PC-9 (cell line): ENCODE measurements at regions not wholly inside any gene's neighbourhood (a gene's known extent, or its start where the extent isn't known, plus 50 kb on each side); places are given as distances from the start of the nearest gene placed in this dataset.
A peak's percentile ranks its signal among the peaks of the same experiment; 100 is the strongest.
"Not testable (repeated sequence)": the region's sequence is repeated elsewhere in the genome, so short reads cannot be mapped to it uniquely, and the experiment has no call there.

Source experiments
- BruUV-seq: library from RNA; stranded (reverse); fragments of 400-500 nt; replicated peaks from 2 replicates; lab custom pipeline; 2021; lab: Mats Ljungman, UMichigan
- CTCF ChIA-PET: fragments of 300-600 bp; sonication (Branson Sonifier 250); formaldehyde crosslinking; loops from one replicate; lab custom pipeline; 2022; ENCODE audit warnings: antibody characterized with exemption; lab: Charles Lee
- POLR2A ChIA-PET: fragments of 300-600 bp; sonication (Branson Sonifier 250); formaldehyde crosslinking; loops from one replicate; lab custom pipeline; 2022; ENCODE audit warnings: antibody characterized with exemption; ENCODE audit not compliant: unreplicated experiment; lab: Charles Lee
- DNase-seq, 2 experiments: peaks; one replicate each; pipeline versions ENCODE4 v3.0.0 to v3.0.0-alpha.2; 2015 to 2022; ENCODE audit warnings: mixed read lengths in 1 of 2
- H2AFZ ChIP-seq: fragments of 200-600 bp; sonication (generic); 2 replicates; pipeline ENCODE4 v1.8.1; 2017; ENCODE audit warnings: antibody characterized with exemption
- H3F3A ChIP-seq: fragments of 200-600 bp; sonication (generic); 2 replicates; pipeline ENCODE4 v1.8.1; 2017; ENCODE audit warnings: antibody characterized with exemption, mild to moderate bottlenecking, low read depth; ENCODE audit not compliant: insufficient read depth
- H3K27ac ChIP-seq: fragments of 200-600 bp; sonication (generic); 2 replicates; pipeline ENCODE4 v1.6.1; 2016; ENCODE audit warnings: mixed run types
- H3K27me3 ChIP-seq: fragments of 200-600 bp; sonication (generic); 2 replicates; pipeline ENCODE4 v1.6.1; 2016; ENCODE audit warnings: low read depth, mixed run types; ENCODE audit not compliant: insufficient read depth
- H3K36me3 ChIP-seq: fragments of 200-600 bp; sonication (generic); 2 replicates; pipeline ENCODE4 v1.6.1; 2016; ENCODE audit warnings: low read depth, mixed run types
- H3K4me1 ChIP-seq: fragments of 200-600 bp; sonication (generic); replicated peaks from 2 replicates; pipeline ENCODE4 v1.6.1; 2016; ENCODE audit warnings: mixed run types; ENCODE audit not compliant: insufficient read depth
- H3K4me2 ChIP-seq: fragments of 200-600 bp; sonication (generic); 2 replicates; pipeline ENCODE4 v1.6.1; 2017; ENCODE audit warnings: mixed run types
- H3K4me3 ChIP-seq: fragments of 200-600 bp; sonication (generic); 2 replicates; pipeline ENCODE4 v1.6.1; 2016; ENCODE audit warnings: mixed run types
- H3K79me2 ChIP-seq: fragments of 200-600 bp; sonication (generic); 2 replicates; pipeline ENCODE4 v1.6.1; 2017; ENCODE audit warnings: low read depth, mixed run types
- H3K9me2 ChIP-seq: fragments of 200-600 bp; sonication (generic); 2 replicates; pipeline ENCODE4 v1.8.1; 2017; ENCODE audit warnings: mild to moderate bottlenecking; ENCODE audit not compliant: insufficient read depth
- H3K9me3 ChIP-seq: fragments of 200-600 bp; sonication (generic); 2 replicates; pipeline ENCODE4 v1.8.1; 2016; ENCODE audit warnings: low read depth; ENCODE audit not compliant: insufficient read depth
- H4K20me1 ChIP-seq: fragments of 200-600 bp; sonication (generic); 2 replicates; pipeline ENCODE4 v1.8.1; 2017; ENCODE audit not compliant: insufficient read depth
- EZH2 ChIP-seq: fragments of 200-600 bp; sonication (generic); IDR thresholded peaks from 2 replicates; pipeline ENCODE4 v1.8.0; 2017; ENCODE audit warnings: antibody characterized with exemption, low read depth
- intact Hi-C: fragments of 100-400 bp; cut with micrococcal nuclease; formaldehyde crosslinking; loops from one replicate; pipeline ENCODE4 v1.10.0; 2022; ENCODE audit not compliant: unreplicated experiment
- TF ChIP-seq, protein P1 (sequence below): fragments of 200-600 bp; sonication (generic); conservative IDR thresholded peaks from 2 replicates; pipeline ENCODE4 v1.6.1; 2017; ENCODE audit warnings: mixed run types, antibody characterized with exemption, mild to moderate bottlenecking, moderate library complexity

GRCh38 chr3:20280257-20280656 is 94.3 kb upstream of the SGO1 start:
- Histone ChIP-seq H3K4me2 (no peak overlapping the region), H3K27me3 (no peaks in the 10 kb centered on the region), H3K9me3 (no peaks in the 10 kb centered on the region), H3F3A (no peaks in the 10 kb centered on the region), H3K4me3 (no peak overlapping the region), H3K27ac (no peak overlapping the region), H2AFZ (no peak overlapping the region), H3K79me2 (no peaks in the 10 kb centered on the region), H3K9me2 (no peaks in the 10 kb centered on the region), H3K4me1 (no peaks in the 10 kb centered on the region), H3K36me3 (no peaks in the 10 kb centered on the region), H4K20me1 (no peaks in the 10 kb centered on the region)
- DNase-seq, result no peak
- TF ChIP-seq, protein P1, sequence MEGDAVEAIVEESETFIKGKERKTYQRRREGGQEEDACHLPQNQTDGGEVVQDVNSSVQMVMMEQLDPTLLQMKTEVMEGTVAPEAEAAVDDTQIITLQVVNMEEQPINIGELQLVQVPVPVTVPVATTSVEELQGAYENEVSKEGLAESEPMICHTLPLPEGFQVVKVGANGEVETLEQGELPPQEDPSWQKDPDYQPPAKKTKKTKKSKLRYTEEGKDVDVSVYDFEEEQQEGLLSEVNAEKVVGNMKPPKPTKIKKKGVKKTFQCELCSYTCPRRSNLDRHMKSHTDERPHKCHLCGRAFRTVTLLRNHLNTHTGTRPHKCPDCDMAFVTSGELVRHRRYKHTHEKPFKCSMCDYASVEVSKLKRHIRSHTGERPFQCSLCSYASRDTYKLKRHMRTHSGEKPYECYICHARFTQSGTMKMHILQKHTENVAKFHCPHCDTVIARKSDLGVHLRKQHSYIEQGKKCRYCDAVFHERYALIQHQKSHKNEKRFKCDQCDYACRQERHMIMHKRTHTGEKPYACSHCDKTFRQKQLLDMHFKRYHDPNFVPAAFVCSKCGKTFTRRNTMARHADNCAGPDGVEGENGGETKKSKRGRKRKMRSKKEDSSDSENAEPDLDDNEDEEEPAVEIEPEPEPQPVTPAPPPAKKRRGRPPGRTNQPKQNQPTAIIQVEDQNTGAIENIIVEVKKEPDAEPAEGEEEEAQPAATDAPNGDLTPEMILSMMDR, result no peak
- no peak for TF ChIP-seq EZH2
- POLR2A ChIA-PET, result no interaction called here
- BruUV-seq, result no TSS peak
- CTCF ChIA-PET, result no interaction called here
- intact Hi-C loops, result no loop called here

GRCh38 chr3:20265977-20266376 is 80.0 kb upstream of the SGO1 start:
- H3K4me1 ChIP-seq, intact Hi-C loops, H3K4me2 ChIP-seq, POLR2A ChIA-PET, BruUV-seq, H2AFZ ChIP-seq, DNase-seq, H3K4me3 ChIP-seq, H3K27me3 ChIP-seq, H3K27ac ChIP-seq, H3K79me2 ChIP-seq, H3K9me2 ChIP-seq, CTCF ChIA-PET, H4K20me1 ChIP-seq, H3K36me3 ChIP-seq, H3F3A ChIP-seq: not testable (repeated sequence)
- H3K9me3 ChIP-seq, result peaks cover 11% of the 10 kb centered on the region; the same call in 1 of the 2 replicates

- POLR2A ChIA-PET, result no interaction called here
- intact Hi-C loops, result no loop called here
- H2AFZ ChIP-seq, result no peak overlapping the region
- H3F3A ChIP-seq, result no peaks in the 10 kb centered on the region
- DNase-seq, result peak in 1 of 2 experiments; percentile 40
- no peaks in the 10 kb centered on the region for H3K9me2 ChIP-seq
- no peaks in the 10 kb centered on the region for H3K36me3 ChIP-seq
- H3K4me1 ChIP-seq, result no peaks in the 10 kb centered on the region
- H3K9me3 ChIP-seq, result peaks cover 11% of the 10 kb centered on the region; the same call in 1 of the 2 replicates
- CTCF ChIA-PET, result no interaction called here
- H3K4me3 ChIP-seq, result no peak overlapping the region
- BruUV-seq, result no TSS peak
- no peak for TF ChIP-seq EZH2
- TF ChIP-seq, protein P1, result no peak
- H3K27ac ChIP-seq, result no peak overlapping the region
- H3K4me2 ChIP-seq, result no peak overlapping the region
- H4K20me1 ChIP-seq, result no peaks in the 10 kb centered on the region
- no peaks in the 10 kb centered on the region for H3K79me2 ChIP-seq
- no peaks in the 10 kb centered on the region for H3K27me3 ChIP-seq
Observed at GRCh38 chr3:20264900-20265567, 79.0 kb upstream of the SGO1 start.

- no peak for TF ChIP-seq EZH2
- TF ChIP-seq, protein P1, result no peak
- ChIA-PET POLR2A (no interaction called here), CTCF (no interaction called here)
- Histone ChIP-seq H3K27me3 (no peaks in the 10 kb centered on the region), H3K36me3 (no peaks in the 10 kb centered on the region), H2AFZ (no peak overlapping the region), H3K4me2 (no peak overlapping the region), H3K9me2 (no peaks in the 10 kb centered on the region), H4K20me1 (no peaks in the 10 kb centered on the region), H3K4me3 (no peak overlapping the region), H3K9me3 (no peaks in the 10 kb centered on the region), H3F3A (no peaks in the 10 kb centered on the region), H3K27ac (no peak overlapping the region), H3K79me2 (no peaks in the 10 kb centered on the region), H3K4me1 (no peaks in the 10 kb centered on the region)
- no TSS peak for BruUV-seq
- intact Hi-C loops, result no loop called here
- DNase-seq, result no peak
Observed at GRCh38 chr3:20258371-20258770, 72.4 kb upstream of the SGO1 start.
